ENCODE measurements at regions not wholly inside any gene's neighbourhood (a gene's known extent, or its start where the extent isn't known, plus 50 kb on each side); places are given as distances from the start of the nearest gene placed in this dataset.

DNA sequence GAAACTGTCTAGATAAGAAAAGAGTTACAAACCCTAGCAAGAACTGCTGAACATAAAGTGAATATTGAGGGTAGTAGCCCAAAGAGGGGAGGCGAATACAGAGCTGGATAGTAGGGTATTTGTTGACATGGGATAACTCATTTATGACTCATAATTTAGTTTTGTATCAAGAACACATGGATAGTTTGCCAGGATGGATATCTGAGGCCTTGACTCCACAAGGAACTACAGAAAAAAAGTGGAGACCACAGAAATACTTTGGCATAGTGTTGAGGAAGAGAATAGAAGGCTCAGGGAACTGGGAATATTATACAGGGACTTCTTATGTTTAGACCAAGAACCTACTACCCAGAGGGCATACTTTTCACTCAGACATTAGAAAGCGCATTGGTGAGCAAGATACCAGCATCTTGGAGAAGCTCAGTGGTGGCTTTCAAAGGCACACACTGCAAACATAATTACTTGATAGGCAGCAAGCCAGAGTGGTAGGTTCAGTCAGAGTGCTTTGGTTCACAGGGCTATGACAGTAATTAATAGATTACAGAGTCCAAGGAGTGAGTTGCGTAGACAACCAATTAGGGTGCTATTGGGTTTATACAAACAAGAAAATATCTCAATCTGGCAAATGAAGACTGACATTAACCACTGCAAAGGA is 51.9 kb upstream of the ZBTB7C start:
- intact Hi-C loops (cut with micrococcal nuclease; ENCODE audit: unreplicated experiment): no loop called here
- POLR2A ChIA-PET: no interaction called here

GRCh38 chr18:48459465-48459864 is 50.3 kb upstream of the ZBTB7C start:
- Histone ChIP-seq H3K27ac (ENCODE audit: low read length) (no peak overlapping the region), H3K36me3 (ENCODE audit: control insufficient read depth, insufficient read depth, low read length) (no peaks in the 10 kb centered on the region), H3K4me1 (ENCODE audit: control insufficient read depth, insufficient read depth, low read length) (no peaks in the 10 kb centered on the region), H3K9me3 (ENCODE audit: control insufficient read depth, insufficient read depth, low read depth, low read length) (no peaks in the 10 kb centered on the region), H3K4me3 (ENCODE audit: low read depth in 2 of 2, low read length in 2 of 2) (no peak overlapping the region), H3K27me3 (ENCODE audit: control insufficient read depth, insufficient read depth, low read length) (no peaks in the 10 kb centered on the region)
- no peak for TF ChIP-seq REST (IDR thresholded peaks at IDR 0.05; ENCODE audit: insufficient read depth in 1 of 2, low read depth in 2 of 2, low read length in 1 of 2)
- no peak for TF ChIP-seq POLR2AphosphoS5 (IDR thresholded peaks at IDR 0.05; ENCODE audit: low read depth, low read length)
- TF ChIP-seq, protein P1, sequence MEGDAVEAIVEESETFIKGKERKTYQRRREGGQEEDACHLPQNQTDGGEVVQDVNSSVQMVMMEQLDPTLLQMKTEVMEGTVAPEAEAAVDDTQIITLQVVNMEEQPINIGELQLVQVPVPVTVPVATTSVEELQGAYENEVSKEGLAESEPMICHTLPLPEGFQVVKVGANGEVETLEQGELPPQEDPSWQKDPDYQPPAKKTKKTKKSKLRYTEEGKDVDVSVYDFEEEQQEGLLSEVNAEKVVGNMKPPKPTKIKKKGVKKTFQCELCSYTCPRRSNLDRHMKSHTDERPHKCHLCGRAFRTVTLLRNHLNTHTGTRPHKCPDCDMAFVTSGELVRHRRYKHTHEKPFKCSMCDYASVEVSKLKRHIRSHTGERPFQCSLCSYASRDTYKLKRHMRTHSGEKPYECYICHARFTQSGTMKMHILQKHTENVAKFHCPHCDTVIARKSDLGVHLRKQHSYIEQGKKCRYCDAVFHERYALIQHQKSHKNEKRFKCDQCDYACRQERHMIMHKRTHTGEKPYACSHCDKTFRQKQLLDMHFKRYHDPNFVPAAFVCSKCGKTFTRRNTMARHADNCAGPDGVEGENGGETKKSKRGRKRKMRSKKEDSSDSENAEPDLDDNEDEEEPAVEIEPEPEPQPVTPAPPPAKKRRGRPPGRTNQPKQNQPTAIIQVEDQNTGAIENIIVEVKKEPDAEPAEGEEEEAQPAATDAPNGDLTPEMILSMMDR (IDR thresholded peaks at IDR 0.05): no peak
- TF ChIP-seq SIN3A (IDR thresholded peaks at IDR 0.05; ENCODE audit: borderline replicate concordance, insufficient read depth, low read depth, low read length): no peak
- no peak for TF ChIP-seq TCF7L2 (IDR thresholded peaks at IDR 0.05; ENCODE audit: low read depth, low read length)
- DNase-seq (ENCODE audit: low read depth, low spot score) (no peak), ATAC-seq (no peak)
- no TSS peak for BruUV-seq (replicated peaks)
- intact Hi-C loops (cut with micrococcal nuclease; ENCODE audit: unreplicated experiment) (no loop called here), in situ Hi-C loops (cut with HindIII; ENCODE audit: low pct_unique_long_range_greater_than_20kb, low sequenced_read_pairs) (no loop called here)
- CTCF ChIA-PET: interaction anchor here (2.1 kb wide), 1 partner anchor 14 kb away, joined by 5 read pairs; no protein-coding TSS in a partner anchor
- POLR2A ChIA-PET: interaction anchor here (0.6 kb wide), 1 partner anchor 400 kb away, joined by 3 read pairs; no protein-coding TSS in a partner anchor

More for the DNA sequence above, 51.9 kb upstream of the ZBTB7C start:
- no TSS peak for BruUV-seq (replicated peaks)
- H3K4me3 ChIP-seq (ENCODE audit: low read depth in 2 of 2, low read length in 2 of 2): no peak overlapping the region
- ATAC-seq (no peak), DNase-seq (ENCODE audit: low read depth, low spot score) (no peak)
- TF ChIP-seq REST (IDR thresholded peaks at IDR 0.05; ENCODE audit: insufficient read depth in 1 of 2, low read depth in 2 of 2, low read length in 1 of 2) (no peak), TCF7L2 (IDR thresholded peaks at IDR 0.05; ENCODE audit: low read depth, low read length) (no peak), SIN3A (IDR thresholded peaks at IDR 0.05; ENCODE audit: borderline replicate concordance, insufficient read depth, low read depth, low read length) (no peak), POLR2AphosphoS5 (IDR thresholded peaks at IDR 0.05; ENCODE audit: low read depth, low read length) (no peak)
- TF ChIP-seq, protein P1 (IDR thresholded peaks at IDR 0.05): no peak
- no peaks in the 10 kb centered on the region for H3K9me3 ChIP-seq (ENCODE audit: control insufficient read depth, insufficient read depth, low read depth, low read length)
- H3K36me3 ChIP-seq (ENCODE audit: control insufficient read depth, insufficient read depth, low read length): no peaks in the 10 kb centered on the region
- no peaks in the 10 kb centered on the region for H3K27me3 ChIP-seq (ENCODE audit: control insufficient read depth, insufficient read depth, low read length)
- H3K4me1 ChIP-seq (ENCODE audit: control insufficient read depth, insufficient read depth, low read length): no peaks in the 10 kb centered on the region
- in situ Hi-C loops (cut with HindIII; ENCODE audit: low pct_unique_long_range_greater_than_20kb, low sequenced_read_pairs): no loop called here
- CTCF ChIA-PET: no interaction called here
- no peak overlapping the region for H3K27ac ChIP-seq (ENCODE audit: low read length)

All from Panc1 (cell line).